HT-29 (cell line): ENCODE measurements at regions not wholly inside any gene's neighbourhood (a gene's known extent, or its start where the extent isn't known, plus 50 kb on each side); places are given as distances from the start of the nearest gene placed in this dataset.

Source experiments
- DNase-seq: peaks from one replicate; pipeline ENCODE4 v3.0.0-alpha.2; 2015; ENCODE audit warnings: low spot score

DNA sequence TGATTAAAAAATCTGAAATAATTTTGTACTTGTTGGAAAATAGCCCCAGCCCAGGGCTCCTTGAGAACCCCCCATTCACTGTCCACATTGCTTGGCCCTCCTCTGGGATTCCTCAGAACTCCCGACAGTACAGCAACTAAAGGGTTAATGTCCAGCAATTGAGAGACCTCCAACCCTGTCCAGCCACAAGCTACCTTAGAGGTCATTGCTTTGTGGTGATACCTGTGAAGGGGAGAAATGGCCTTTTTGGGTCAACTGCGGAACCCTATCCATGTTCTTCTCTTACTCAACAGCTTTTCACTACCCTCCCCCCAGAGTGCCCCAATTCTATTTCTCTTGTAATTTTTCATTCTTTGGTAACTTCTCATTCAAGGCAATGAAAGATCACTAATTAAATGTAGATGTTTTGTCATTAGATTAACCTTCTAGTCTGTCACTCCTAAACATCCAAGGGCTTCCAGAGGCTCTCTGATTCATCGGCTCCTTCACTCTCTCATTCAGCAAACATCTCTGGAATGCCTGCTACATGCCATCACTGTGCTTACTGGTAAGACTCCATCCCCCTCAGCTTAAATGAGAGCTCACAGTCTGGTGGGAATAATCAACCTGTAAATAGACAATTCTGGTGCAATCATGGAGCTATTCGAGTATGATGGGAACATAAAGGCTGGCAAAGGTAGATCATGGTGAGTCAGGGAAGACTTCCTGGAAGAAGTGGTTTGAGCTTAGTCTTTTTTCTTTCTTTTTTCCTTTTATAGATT is 241.4 kb upstream of the PGRMC2 start:
- peak; percentile 35 for DNase-seq

DNA sequence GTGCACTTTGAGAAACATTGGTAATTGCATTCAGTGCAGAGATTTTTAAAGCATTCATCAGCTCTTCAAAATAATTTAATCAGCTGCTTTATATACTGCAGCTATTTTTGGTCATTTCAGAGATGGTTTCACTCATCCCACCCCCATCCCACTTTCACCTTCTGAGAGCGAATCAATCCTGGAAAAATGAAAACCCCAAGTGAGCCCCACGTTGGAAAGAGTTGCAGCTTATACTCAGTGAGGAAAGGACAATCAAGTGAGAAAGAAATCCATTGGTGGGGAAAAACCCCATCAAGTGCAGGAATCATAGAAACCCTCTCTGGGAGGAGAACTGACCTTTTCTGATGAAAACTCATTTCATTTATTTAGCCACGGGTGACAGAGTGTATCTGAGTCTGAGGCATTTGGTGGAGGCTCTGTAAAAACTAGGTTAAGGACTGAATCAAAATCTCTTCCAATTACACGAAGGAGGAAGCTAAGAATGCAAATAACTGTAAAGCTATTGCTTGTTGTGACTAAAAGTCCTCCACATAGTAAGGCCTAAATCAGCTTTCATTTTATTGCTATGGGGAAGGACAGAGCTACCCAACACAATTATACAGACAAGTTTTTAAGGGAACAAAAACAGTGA is 240.4 kb upstream of the PGRMC2 start:
- no peak for DNase-seq

DNA sequence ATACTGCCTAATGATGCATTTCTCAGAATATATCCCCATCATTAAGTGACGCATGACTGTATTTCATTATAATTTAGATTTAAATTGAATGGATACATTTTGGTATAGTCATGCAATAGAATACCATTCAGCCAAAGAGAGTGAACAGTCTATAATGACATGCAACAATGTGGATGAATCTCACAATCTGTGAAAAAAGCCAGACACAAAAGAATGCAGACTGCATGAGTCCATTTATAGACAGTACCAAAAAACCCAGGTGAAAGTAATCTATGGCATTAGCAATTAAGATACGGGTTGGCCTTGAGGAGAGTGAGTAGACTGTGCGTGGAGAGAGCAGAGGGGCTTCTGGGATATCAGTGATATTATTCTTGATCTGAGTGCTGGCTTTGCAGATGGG is 239.7 kb upstream of the PGRMC2 start:
- DNase-seq = no peak

DNA sequence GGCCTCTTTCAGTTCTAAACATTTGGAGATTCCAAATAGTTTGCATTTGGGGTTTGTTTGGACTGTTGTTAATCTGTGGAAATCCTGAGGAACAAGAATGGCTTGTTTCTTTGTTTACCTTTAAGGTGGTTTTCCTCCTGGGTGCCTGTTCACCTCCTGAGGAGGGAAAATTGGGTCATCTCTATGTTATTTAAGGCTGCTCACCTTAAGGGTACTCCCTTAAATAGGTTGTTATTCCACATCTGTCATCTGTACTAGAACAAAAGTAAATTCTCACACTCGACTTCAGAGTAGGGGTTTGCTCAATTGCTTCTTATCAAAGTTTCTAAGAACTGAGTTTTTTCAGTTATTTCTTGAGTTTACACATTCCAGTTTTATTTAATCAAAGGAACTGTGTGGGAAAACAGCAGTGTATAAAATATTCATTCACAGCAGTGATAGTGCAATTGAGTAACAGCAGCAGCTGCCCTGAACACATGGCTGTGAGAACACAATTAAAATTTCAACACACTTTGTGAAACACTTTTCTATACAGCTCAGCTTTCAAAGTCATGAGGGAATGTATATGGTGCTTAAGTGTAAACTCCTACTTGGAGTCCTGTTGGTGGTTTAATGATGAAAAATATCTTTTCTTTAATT is 238.5 kb upstream of the PGRMC2 start:
- DNase-seq = peak; percentile 62

DNA sequence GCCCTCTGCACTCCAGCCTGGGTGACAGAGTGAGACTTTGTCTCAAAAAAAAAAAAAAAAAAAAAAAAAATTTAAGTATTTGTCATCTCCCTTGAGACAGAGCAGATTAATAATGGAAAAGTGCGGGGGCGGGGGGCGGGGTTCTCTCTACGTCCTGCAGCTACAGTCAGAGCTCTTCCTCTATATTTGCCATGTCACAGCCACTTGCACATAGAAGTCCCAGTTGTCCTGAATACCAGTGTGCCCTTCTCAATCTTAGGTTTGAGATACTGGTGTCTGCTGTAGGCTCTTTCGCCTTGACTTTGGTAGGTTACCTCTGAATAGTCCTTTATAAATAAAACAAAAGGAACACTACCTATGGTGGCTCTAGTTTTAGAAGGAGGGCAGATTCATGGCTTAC is 237.8 kb upstream of the PGRMC2 start:
- peak; percentile 45 for DNase-seq

DNA sequence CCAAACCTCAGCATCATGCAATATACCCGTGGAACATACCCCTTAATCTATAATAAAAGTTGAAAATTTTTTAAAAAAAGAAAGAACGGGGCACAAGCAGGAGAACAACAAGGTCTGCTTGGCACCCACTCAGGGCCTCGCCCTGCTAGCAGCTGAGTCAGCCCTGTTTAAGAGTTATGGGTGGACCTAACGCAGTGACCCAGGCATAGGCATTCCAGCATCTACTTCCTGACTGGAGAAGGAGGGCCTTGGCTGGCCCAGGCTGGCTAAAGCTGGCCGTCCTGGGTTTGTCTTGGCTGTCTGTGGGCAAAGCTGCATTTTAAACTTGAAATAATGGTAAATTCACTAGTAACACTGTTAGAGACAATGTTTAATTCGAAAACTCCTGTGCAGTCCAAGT is 236.7 kb upstream of the PGRMC2 start:
- peak; percentile 69 for DNase-seq

DNA sequence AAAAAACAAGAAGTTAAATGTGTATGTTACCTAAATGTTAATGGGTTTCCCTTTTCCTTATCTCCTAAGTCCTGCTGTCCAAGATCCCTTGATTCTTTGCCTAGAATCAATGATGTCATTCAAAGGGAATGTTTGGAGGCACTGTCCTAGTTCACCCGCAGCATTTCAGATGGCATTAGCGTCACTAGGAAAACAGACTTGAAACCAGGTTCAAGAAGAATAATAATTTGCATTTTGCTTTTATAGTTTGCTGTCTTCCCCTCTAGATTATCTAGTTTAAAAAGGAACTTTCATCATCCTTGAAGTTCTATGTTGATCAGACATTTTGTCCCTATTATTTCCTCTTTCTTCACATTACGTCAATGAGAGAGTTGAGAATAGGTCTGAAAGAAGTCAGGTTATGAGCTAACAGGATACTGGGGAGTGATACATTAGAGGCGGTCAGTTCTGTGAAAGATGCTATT is 234.1 kb upstream of the PGRMC2 start:
- DNase-seq = no peak

DNA sequence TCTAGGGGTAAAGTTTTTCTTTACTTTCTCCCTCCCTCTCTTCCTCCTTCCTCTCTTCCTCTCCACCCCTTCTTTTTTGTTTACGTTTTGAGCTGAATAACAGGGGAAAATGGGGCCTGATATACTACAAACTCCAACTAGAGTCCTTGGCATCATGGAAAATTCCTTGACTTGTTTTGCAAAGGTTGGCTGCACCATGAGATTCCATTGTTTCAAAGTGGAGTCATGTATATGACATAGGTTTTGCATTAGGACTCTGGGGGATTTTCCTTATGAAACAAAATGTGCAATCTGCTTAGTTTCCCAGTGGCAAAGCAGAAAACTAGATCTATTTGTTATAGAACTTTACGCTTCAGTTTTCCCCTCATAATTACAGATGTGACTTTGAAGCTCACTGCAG is 233.5 kb upstream of the PGRMC2 start:
- DNase-seq = no peak

DNA sequence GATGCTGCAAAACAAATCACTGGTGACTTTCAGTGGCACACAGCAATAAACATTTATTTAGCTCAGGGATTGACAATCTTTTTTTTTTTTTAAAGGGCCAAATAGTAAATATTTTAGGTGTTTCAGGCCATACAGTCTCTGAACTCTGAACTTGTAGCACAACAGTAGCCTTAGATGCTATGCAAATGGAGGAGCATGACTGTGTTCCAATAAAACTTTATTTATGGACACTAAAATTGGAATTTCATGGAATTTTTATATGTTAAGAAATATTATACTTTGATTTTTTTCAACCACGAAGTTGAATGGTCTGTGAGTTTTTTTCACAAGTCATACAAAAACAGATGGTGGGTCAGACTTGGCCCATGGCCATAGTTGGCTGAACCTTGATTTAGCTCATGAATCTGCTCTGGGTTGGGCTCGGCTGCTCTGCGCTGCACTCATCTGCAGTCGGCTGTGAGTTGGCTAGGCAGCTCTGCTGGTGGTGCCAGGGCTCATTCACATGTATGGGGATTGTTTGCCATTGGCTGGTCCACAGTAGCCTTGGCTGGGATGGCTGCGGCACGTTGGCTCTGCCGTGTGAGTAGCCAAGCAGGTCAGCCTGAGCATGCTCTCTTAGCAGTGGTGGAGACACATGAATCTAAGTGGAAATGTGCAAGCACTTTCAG is 231.7 kb upstream of the PGRMC2 start:
- no peak for DNase-seq

DNA sequence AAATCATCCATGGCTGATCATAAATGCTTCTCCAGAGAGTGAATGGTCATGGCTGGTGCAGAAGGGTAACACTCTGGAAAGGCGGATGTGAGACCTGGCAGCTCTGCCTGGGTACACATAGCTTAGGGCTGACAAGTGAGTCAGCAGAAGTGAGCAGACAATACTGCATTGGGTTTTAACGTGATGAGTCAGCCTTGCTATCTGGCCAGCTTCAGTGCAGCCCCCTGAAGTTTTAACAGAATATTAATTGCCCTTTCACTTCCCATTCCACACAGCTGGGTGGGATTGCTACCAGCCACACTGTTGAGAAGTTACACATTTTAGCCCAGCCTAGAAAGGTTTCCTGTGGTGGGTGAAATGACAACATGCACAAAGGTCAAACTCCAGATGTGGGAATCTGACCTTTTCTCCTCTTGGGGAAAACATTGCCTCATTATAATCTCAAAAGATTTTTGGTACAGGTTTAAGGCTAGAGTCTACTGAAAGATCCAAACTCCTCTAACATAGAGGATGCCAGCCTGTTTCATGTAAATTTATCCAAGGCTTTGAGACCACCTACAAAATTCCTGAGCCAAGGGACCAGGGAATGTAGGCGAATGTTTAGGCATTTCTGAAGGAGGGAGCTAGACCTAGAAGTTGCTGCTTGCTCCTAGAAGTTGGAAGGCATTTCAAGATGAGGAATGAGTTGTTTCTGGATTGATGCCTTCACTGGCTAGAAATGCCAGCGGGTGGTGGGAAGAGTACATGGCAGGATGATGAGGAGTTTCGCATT is 230.3 kb upstream of the PGRMC2 start:
- DNase-seq = peak; percentile 63

DNA sequence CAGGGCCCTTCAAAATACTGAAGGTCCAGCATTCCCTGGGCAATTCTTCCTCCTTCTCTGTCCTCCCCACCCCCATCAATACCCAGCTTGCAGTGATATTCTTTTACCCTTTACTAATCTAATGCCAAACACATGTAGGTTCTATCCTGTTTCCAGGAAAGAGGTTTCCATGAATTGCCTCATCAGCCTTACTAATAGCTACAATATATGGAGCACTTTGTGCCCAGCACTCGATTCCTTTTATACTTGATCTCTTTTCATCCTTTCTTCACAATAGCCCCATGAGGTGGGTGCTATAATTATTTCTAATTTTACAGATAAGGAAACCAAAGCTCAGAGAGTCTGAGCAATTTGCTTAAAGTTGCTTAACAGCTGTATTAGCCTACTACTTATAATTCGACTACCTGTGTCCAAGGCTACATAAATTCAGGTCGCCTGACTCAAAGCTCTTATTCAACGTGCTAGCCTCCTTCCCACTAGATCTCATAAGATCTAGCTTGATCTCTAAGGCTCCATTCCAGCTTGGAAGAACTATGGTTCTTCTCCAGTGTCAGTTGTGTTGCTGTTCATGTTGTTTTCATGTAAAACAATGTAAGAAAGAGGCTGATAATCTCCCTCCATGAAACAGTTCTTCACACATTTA is 229.6 kb upstream of the PGRMC2 start:
- no peak for DNase-seq

DNA sequence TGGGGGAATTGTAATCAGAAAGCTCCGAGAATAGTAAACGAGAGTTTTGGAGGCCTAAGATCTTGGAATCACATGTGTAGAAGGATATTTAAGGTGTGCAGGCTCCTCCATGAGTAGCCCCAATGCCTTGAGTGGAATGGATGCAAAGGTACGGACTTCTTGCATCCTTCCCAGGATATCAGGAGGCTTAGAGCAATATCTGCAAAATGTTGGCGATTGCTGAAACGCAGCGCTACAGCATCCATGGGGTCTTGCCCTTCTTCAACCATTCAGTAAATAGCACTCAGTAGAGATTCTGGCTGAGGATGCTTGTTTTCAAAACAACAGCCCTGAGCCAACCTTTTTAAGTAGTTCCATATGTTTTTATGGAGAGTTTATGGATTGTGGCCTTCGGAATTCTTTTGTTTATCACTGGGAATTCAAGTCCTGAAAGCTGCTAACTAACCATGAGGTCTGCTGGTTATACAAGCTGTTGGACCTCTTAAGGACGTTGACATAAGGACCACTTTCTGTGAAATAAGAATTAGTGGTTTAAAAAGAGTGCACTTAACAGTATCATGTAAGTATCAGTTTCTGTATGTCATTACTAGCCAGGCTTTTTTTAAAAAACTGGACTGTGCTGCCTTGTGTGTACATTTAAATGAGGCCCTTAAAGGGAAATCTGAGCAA is 228.8 kb upstream of the PGRMC2 start:
- DNase-seq = no peak

DNA sequence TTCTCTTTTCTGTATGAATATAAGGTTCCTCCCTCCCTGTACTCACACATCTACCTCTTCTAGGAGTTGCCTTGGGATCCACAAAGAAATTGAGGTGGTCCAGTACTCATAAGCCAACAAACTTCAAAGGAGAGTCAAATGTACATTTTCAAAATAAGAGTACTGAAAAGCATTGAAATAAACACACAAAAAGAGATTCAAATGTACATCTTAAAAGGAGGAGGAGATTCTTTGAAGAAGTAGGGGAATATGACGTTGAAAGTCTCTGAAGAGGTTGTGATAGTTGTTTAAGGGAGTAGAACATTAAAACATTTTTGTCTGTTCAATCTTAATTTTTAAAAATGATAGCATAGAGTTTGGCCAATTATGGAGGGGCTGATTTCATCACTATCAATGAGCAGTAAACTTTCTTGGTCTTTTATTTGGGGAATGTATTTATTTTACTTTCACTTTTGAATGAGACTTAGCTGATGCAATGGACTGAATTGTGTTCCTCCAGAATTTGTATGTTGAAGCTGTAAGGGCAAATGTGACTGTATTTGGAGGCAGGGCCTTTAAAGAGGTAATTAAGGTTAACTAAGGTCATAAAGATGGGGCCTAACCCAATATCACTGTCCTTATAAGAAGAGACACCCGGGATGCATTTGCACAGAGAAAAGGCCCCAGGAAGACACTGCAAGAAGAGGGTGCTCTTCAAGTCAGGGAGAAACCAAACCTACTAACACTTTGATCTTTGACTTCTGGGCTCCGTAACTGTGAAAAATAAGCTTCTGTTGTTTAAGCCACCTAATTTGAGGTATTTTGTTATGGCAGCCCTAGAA is 226.3 kb upstream of the PGRMC2 start:
- no peak for DNase-seq

DNA sequence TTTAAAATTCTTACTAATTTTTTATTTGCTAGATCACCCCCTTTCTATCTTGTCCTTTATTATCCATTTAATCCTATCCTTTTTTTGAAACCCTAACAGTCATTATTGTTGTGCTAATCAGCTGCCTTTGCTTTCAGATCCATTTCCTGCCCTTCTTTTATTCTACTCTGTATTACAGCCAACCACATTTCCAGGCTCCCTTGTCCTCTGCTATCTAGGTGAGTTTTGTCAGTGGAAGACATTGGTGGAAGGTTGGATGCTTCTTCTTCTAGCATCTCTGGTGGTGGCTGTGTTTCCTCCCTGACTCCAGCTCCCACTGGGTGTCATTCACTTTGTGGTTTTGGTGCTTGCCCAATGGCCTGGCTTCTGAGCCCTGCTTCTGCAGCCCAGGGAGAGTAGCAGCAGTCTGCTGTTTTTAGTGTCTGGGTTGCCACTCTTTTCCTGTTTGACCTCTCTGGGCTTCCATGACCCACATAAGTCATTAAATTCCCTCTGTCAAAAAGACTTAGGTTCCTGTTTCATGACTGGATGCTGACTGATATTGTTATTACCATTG is 225.2 kb upstream of the PGRMC2 start:
- DNase-seq = no peak

DNA sequence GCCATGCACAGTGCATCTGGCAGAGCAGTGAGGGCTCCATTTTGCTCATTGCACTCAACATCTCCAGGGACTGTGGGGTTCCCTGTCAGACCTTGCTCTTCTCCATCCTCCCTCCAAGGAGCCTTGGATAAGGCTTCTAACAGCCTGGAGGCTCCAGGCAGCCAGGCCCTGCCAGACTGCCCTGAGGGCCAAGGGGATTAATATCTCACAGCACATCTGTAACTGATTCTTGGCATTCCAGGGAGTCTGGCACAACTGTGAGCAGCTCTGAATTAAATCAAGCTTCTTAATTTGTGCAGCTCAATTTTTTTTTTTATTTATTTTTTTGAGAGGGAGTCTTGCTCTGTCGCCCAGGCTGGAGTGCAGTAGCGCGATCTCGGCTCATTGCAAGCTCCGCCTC is 224.5 kb upstream of the PGRMC2 start:
- no peak for DNase-seq

DNA sequence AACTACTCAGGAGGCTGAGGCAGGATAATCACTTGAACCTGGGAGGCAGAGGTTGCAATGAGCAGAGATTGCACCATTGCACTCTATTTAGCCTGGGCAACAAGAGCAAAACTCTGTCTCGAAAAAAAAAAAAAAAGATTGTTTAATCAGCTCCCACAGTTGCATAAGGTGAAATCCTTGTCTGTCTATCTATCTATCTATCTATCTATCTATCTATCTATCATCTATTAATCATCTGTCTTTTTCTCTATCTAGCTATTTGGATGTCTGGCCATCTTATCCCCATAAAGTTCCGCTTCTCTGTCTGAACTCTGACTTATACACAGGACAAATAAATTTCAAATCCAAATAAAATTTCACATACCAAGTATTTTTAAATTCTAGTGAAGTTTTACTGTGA is 223.2 kb upstream of the PGRMC2 start:
- no peak for DNase-seq

DNA sequence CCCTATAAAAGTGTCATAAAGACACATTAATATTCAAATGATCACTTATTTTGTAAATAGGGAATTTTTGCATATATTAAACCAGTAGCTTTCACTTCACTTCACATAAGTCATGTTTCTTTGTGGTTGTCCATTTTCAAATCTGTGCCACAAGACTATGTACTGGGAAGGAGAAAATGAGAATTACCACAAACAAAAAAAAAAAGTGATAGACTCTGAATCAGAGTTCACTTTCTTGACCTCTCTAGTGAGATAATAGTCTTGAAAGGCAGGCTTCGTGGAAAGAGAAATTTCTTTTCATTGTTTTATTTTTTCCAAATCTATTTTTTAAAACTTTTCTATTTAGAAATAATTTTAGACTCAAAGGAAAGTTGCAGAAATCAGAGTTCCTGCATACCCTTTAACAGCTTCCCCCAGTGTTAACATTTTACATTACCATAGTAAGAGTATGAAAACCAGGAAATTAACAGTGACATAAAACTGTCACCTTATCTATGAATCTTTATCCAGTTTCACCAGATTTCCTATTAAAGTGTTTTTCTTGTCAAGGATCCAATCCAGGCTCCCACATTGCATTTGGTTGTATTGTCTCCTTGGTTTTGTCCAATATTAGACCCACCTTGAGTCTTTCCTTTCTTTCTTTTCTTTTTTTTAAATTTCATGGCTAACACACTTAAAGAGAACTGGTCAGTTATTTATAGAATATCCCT is 215.4 kb upstream of the PGRMC2 start:
- DNase-seq = no peak

DNA sequence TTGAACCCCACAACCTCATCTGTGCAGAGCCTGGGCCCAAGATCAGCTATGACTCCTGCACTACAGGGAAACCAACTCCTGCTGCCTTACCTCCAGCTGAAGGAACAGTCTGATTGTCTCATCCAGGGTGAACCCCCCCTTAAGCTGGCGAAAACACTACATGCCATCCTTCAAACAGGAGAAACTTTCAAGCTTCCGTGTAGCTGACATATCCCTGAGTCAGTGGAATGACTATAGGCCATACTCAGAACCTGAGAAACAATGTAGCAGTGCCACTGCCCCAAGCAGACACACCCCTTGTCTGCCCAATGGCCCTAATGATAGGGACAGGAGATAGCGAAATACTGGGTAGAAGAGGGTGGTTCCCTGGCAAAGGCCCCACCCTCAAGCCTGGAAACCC is 213.6 kb upstream of the PGRMC2 start:
- no peak for DNase-seq
